Cardiac septum (tissue), 1 donor: ENCODE measurements at regions not wholly inside any gene's neighbourhood (a gene's known extent, or its start where the extent isn't known, plus 50 kb on each side); places are given as distances from the start of the nearest gene placed in this dataset.
"Not testable (repeated sequence)": the region's sequence is repeated elsewhere in the genome, so short reads cannot be mapped to it uniquely, and the experiment has no call there.

Source experiments
- DNase-seq: peaks from one replicate; pipeline ENCODE4 v3.0.0-alpha.2; 2020; ENCODE audit warnings: low spot score
- intact Hi-C: fragments of 100-400 bp; cut with DNase I; formaldehyde crosslinking; loops from one replicate; pipeline ENCODE4 v1.14.0; 2022
- donor health status: DM: no; HTN: no; CAD: no.

DNA sequence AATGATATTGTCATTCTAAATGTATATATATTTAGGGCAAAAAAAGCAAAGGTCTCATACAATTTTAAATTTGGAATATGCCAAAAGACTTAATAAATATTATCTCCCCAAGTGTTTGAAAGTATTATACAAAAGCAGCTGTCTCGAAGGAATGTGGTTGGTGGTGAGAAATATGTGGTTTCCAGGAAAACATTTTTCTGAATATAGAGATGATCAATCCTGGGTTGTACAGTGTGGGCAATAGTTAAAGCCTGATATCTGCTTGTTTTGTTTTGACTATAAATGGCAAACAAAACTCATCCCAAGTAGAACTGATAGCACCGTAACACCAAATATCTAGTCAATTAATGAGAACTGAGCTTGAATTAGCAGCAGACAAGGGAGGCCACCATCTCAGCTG lies 391.8 kb upstream of the CD180 start:
- intact Hi-C loops, result no loop called here
- DNase-seq, result no peak

GRCh38 chr5:67581203-67581602 lies 384.6 kb upstream of the CD180 start:
- DNase-seq, result no peak
- intact Hi-C loops, result no loop called here

DNA sequence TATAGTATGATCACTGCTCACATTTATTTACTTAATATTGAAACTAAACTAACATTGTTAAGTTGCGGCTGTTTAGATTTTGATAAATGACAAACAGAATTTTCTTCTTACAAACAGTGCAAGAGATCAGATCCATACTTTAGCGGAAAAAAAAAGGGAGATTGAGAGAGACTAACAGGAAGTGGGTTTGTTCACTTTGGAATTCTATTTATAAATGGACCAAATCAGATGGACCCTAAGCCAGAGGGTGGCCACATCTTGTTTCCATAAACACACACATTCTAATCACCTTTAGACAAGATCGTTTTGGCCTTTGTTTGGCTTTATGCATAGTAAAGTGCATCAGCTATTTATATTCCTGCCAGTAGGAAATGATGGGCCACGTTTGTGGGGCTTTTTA lies 381.4 kb upstream of the CD180 start:
- intact Hi-C loops, result no loop called here
- DNase-seq, result no peak

GRCh38 chr5:67577424-67577823 lies 380.8 kb upstream of the CD180 start:
- intact Hi-C loops, result no loop called here
- no peak for DNase-seq

DNA sequence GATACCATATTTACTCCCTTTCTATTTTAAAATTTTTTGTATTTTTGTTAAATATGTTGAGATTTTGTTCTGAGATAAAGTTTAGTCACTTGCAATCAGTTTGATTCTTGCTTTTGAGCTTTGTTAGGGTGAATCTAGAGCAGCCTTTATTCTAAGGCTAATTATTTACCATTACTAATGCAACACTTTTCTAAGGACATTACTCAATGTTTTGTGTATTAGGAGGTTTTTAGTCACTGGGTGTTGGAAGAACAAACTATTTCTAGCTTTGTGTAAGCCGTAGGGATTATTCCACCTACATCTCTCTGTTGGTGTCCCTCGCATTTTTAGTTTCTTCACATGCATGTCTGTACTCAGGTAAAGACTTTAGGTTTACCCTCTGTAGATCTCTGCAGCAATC lies 379.5 kb upstream of the CD180 start:
- intact Hi-C loops, result no loop called here
- DNase-seq, result no peak

DNA sequence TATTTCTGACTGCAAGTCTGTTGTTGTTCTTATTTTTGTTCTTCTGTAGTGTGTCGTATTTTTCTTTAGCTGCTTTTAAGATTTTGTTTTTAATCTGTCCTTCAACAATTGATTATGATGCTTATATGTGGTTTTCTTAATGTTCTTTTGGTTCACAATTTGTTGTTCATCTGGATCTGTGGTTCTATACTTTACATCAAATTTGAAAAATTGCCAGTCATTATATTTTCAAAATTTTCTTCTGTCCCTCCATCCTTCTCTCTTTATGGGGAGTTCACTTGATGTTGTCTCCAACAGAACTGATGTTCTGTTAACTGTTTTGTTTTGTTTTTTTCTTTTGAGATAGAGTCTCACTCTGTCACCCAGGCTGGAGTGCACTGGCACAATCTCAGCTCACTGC lies 378.5 kb upstream of the CD180 start:
- DNase-seq, result no peak
- intact Hi-C loops, result no loop called here

DNA sequence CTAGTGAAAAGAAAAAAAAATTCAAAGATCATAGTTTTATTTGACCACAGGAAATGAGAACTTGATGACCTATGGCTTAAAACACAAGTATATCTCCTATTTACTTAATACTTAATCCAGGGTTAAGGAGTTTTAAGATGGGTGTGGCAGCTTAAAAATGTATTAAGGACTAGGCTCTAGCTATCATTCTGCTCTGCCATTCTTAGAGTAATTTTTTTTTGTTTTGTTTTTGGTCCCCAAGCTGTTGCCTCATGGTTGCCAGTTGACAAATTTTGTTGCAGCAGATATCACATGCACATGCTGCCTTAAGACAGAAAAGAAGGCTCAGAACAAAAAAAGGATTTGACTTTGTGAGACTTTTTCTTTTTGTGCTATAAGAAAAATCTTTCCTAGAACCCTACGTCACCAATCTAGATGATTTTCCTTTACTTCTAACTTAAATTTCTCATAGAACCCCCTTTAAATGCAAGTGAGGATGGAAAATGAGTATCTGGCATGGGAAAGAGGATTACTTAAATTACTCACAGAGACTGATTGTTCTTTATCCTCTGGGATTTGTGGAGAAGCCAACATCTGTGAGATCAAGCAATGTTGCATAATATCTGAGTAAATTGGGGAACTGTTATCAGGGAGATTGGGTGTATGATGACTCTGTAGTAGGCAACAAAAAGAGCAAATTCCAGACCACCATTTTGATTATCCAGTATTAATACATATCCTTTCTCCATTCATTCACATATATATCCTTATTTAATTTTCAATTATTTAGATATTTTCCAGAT lies 364.7 kb upstream of the CD180 start:
- intact Hi-C loops, result no loop called here
- no peak for DNase-seq

DNA sequence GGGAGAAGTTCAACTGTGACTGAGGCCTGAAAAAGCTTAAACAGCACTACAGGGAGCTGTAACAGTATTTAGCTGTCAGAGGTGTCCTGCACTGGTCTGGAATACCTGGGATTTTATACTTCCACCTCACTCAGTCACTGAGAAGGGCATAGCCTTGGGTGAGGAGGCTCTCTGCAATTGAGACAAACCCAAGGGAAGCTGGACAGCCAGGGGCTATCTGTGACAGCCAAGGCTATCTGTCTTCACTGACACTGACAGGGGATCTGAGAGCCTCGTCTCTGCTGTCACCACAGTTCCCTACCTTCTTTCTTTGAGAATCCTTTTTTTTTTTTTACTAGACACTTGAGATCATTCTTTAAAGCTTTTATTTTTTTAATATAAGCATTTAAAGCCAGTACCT lies 356.2 kb upstream of the CD180 start:
- intact Hi-C loops, result no loop called here
- no peak for DNase-seq

- no peak for DNase-seq
- intact Hi-C loops, result no loop called here
Observed at GRCh38 chr5:67549947-67550346, 353.3 kb upstream of the CD180 start.

DNA sequence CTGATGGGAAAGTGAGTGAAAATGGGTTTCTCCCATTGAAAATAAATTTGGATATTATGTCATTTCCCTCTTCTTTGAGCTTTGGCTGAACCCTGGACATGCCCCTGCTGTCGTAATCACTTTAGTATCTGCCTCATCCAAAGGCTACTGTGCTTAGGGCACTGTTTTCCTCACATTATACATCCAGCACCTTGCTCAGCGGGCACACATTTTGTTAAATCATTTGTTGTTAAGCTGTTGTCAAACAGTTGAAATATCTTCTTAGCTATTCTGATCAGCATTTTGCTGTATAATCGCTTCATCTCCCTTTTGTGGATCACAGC lies 352.7 kb upstream of the CD180 start:
- intact Hi-C loops, result no loop called here
- no peak for DNase-seq

GRCh38 chr5:67548520-67549295 lies 352.1 kb upstream of the CD180 start:
- intact Hi-C loops, result no loop called here
- no peak for DNase-seq

- DNase-seq, result no peak
- intact Hi-C loops, result no loop called here
Observed at GRCh38 chr5:67547682-67548081, 351.1 kb upstream of the CD180 start.

GRCh38 chr5:67544942-67545341 lies 348.3 kb upstream of the CD180 start:
- DNase-seq, intact Hi-C loops: not testable (repeated sequence)

DNA sequence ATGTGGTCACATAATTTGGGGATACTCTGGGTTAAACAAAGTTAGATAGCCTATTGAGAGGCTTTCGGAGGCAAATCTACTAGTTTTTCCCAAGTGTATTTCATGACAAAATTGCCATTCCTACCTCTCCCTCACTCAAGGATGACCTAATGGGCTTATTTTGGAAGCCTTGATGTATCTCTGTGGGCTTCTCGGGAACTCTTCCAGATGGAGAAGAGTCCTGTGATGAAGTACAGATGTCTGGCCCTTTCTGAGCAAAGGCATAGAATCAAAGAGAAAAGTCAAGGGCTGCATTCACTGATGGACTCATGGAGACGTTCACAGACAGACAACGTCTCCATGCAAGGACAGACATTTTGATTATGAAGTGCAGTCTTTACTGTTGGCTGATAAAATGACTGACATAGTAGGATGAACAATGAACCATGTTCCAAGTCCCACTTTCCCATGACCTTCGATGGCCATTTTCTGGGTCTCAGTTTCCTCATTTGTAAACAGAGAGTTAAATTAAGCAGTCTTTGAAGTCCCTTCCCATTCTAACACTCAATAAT lies 347.2 kb upstream of the CD180 start:
- intact Hi-C loops, result no loop called here

GRCh38 chr5:67542479-67542878 lies 345.9 kb upstream of the CD180 start:
- intact Hi-C loops, result no loop called here

More for the DNA sequence above, 347.2 kb upstream of the CD180 start:
- DNase-seq, result no peak

DNA sequence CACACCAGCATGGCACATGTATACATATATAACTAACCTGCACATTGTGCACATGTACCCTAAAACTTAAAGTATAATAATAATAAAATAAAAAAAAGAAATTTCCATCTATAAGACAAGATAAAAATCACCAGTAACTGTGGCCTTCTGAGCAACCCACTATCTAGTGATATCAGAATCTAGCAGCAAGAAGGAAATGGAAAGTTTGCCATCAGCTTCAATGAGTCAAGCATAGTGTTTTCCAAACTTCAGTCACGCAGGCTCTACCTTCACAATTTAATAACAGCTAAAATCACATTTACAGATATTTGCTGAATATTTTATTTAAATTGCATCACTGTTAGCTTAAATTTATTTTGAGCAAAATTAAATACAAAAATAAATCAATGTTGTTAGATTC lies 345.3 kb upstream of the CD180 start:
- no peak for DNase-seq

More at GRCh38 chr5:67542479-67542878, 345.9 kb upstream of the CD180 start:
- DNase-seq, result no peak

DNA sequence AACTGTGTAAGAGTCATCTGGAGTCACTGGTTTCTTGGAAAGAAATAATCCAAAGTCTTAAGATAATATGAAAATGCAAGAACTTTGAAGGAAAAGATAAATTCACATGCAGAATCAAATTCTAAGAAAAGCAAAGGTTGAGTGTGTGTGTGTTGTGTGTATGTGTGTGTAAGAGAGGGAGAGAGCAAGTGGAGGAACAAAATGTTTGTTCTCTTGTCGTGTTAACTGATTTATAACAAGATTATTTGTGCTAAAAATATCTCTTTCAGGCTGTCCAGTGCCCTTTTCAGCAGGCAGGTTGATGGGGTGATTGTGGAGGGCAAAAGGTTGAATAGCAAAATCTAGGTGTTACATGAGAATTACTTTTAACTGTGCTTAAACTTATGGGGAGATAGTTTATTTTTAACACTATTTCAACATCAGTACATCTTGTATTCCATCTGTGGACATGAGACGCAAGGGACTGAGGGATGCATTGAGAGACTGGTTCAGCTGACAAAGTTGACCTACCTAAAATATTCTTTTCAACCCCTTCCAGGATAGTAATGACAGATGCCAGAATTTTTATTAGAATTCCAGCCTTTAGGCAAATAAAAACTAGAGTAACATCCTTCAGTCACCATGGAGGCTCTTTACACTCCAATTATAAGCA lies 342.4 kb upstream of the CD180 start:
- DNase-seq, result no peak
- intact Hi-C loops, result loop anchor here (10.0 kb wide), 1 partner anchor 716 kb away; no protein-coding TSS in a partner anchor

More for the DNA sequence above, 345.3 kb upstream of the CD180 start:
- intact Hi-C loops, result no loop called here

DNA sequence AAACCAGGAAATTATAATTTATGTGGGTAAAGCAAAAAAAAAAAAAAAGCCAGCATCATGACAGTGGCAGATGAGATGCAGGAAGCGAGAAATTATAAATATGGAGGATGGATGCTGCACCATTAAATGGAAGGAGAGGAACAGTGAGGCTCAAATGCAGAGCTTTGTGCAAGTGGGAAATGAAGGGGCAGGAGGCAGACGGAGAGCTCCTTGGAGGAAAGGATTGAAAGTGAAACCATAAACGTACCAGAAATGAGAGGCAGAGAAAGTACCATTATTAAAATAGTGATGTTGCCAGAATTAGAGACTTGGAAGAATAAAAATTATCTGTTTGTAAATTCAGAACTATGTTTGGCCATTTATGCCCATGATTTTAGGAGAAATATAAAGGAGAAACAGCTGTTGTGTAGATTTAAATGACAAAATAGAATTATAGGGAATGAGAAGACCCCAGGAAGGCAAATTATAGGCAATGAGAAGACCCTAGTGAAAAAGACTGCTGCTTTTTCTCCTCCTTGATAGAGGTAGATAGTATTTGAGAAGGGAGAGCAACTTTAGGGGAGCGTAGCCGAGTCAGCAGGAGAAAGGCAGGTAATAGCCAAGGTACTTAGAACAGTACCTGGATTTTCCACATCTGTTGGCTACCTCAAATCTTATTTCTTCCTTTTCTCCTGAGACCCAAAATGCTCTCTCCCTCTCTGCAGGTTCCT lies 341.0 kb upstream of the CD180 start:
- intact Hi-C loops, result loop anchor here (10.0 kb wide), 1 partner anchor 717 kb away; no protein-coding TSS in a partner anchor
- no peak for DNase-seq

DNA sequence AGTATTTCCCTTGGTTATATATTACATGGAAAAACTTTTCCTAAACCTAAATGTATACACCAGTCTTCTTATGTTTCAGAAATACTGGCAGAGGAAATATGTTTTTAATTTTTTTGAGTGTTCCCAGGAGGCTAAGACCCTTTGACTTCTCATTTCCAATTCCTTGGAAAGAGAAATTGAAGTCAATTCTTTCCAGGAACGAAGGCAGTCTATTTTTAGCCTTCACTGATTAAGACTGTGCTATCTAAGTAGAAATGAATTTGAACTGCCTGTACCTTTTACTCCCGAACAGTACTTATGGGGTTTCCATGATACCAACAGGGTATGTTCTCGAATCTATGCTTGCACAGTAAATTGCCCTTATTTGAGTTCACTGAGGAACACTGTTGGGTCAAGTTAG lies 340.3 kb upstream of the CD180 start:
- no peak for DNase-seq
- intact Hi-C loops, result loop anchor here (10.0 kb wide), 1 partner anchor 718 kb away; no protein-coding TSS in a partner anchor
